ENCODE measurements at regions not wholly inside any gene's neighbourhood (a gene's known extent, or its start where the extent isn't known, plus 50 kb on each side); places are given as distances from the start of the nearest gene placed in this dataset.
"Not testable (repeated sequence)": the region's sequence is repeated elsewhere in the genome, so short reads cannot be mapped to it uniquely, and the experiment has no call there.

DNA sequence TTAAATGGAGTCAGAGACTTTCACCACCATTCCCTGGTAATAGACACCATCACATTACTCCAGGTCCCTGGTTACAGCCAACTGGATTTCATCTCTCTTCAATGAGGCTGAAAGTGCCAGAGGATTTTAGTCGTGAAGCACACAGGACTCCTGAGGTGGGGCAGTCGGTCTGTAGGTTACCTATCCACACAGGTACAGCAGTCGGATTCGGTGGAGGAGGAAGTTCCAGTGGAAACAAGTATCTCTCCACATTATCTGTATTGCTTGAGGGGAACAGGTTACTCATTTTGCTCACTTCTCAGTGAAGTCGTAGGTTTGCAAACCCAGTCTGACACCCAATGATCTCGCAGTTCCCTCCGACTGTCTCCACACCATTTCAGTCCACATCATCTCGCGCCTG lies 82.3 kb upstream of the TMEM45B start:
- no peak for DNase-seq

DNA sequence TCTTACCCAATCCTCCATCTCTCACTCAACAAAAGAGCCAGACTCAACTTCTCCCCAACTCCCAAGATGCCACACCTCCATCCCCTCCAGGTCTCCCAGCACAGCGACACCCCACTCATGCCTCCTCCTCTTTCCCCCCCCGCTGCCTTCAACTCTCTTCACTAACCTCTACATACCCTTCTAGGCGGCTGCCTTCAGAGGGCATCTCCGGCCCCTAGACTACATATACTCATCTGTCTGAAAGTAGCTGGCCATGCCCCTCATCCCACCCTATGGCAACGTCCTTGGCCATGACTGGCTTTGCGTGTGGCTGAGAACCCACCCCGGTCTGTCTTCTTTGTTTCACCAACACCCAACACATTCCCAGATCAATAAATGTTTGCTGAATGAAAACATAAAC lies 81.7 kb upstream of the TMEM45B start:
- DNase-seq: no peak

DNA sequence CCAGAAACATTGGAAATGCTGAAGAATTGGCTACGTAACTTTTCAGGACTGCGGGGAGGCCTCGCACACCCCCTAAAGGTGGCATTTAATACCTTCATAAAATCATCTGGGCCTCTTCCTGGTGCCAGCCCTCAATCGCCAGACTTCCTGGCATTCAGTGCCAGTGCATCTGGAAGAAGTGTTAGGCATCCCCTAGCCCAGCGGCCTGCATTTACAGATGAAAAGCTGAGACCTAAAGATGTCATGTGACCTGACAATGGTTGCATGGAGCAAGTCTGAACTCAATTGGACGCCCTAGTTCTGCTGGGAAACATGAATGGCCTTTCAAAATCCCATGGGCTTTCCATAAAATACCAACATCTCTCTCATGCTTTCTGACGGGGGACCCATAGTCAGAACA lies 81.0 kb upstream of the TMEM45B start:
- no peak for DNase-seq

DNA sequence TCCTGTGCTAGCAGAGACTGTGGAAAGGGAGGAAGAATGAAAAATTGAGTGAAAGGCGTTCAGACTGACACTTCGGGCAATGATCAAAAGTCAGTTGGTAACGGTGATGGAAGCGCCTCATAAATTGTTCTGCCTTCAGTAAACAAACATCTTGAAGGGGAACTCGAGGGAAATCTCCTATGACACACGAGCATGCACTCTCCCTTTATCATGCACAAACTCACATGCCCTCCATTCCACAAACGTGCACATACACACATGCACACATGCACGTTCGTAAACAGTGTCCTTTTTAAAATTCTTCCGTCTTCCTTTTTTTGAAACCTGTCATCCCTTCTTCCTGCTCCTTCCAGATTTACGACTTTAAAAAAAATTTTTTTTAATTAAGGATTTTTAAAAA lies 77.8 kb upstream of the TMEM45B start:
- DNase-seq: no peak

DNA sequence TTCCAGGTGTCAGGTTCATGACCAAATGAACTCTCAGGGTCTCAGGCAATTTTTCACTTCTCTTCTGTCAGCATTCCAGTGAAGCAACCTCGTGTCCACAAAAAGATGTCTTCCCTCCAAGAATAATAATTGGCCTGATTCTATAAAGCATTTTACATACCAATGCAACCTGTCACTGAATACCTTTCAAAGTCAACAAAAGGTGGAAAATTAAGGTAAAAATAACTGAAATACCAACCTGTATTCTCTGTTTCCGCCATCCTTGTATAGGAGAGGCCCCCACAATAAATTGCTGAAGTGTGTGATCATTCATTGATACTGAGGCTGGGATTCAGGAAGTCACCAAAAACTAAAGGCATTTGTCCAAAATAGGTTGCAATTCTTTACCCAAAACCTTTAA lies 77.4 kb upstream of the TMEM45B start:
- no peak for DNase-seq

DNA sequence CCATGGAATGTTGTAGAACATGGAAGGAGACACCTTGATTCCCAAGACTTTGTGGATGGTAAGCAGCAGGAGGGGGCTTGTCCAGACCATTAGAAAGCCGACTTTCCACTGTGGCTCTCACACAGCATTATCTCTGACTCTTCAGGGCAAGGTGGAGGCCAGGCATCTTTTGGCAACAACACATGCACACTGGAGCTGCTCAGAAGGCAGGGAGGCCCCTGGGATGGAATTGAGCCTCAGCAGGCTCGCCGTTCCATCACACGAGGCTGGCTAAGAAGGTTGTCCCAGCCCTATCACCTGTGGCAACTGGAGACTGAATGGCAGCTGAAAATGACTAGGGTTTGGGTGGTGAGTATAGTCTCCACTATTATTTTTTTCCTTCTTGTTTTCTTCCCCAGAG lies 76.3 kb upstream of the TMEM45B start:
- DNase-seq: no peak

DNA sequence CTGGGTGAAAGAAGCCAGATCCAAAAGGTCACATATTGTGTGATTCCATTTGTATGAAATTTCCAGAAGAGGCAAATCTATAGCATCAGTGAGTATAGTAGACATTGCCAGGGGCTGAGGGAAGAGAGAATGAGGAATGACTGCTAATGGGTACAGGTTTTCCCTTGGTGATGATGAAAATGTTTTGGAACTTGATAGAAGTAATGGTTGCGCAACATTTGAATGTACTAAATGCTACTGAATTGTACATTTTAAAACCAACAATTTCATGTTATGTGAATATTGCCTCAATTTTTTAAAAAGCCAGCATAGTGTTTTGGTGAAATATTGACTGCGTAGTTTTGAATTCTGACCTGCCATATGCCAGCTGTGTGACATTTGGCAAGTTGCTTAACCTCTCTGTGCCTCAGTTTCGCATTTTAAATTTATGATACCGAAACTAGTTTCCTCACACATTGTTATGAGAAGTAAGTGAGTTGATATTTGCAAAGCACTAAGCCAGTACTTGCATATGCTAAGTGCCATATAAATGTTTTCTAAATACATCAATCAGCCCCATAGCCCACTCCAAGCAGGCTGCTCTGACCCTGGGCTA lies 75.4 kb upstream of the TMEM45B start:
- no peak for DNase-seq

DNA sequence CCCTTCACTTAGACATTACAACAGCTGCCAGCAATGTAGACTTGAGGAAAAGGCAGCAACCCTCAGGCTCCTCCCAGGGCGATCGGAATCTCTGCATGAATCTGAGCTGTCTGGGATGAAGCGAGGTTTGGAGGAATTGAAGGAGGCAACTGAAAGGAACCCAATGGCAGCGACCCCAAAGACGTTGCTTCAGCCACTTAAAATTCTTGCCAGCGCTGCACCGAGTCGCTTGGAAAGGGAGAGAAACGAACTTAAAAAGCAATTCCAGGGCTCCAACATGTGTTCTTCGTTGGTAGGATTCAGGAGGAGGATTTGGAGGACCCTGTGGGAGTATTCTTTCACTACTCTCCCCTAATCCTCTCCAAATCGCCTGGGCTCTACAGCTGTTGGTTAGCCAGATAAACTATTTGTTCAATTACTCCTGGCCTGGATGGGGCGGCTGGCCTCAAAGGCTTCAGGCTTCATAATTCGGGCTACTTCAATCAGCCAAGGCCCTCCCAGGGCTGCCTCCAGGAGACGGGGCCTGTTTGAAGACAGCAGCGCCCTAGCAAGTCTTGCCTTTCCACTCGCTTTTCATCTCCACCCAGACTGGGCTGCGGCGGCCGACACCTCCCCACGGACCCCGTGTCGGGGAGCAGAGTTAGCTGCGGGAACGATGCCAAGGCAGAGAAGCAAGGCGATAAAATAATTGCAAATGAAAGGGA lies 72.4 kb upstream of the TMEM45B start:
- DNase-seq: no peak

DNA sequence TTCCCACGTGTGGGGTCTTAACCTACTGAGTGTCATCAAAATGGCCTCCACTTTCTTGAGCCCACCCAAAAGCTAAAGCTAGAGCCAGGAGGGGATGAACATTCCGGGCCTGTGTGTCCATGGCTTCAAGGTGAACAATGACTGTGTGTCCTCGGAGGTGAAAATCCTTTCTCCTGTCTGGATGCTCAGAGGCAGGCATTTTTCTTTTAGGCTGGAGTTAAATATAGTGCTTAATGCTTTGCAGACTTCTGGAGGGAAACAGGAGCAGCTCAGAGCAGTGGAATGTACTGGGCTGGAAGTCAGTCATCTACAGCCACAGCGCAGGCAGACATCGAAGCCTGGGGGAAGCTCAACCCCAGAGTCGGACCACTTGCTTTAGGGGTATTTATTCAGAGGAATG lies 68.6 kb upstream of the TMEM45B start:
- DNase-seq: no peak

DNA sequence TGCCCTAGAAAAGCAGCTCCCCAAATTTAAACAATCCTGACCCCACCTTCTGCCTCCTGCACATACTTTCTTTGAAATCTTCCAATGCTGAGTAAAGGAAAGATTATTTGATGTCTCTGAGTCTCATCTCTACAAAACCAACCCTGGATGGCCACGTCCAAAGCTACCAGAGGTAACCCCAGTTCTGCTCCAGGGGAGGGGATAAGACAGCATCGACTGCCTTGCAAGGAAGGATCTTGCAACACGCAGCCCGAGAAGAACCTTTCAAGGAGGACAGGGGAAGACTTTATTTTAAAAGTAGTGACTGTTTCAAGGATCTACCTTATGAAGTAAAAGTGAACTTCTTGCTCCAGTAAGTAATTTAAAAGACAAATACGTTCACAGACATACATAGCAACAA lies 66.5 kb upstream of the TMEM45B start:
- DNase-seq: no peak

DNA sequence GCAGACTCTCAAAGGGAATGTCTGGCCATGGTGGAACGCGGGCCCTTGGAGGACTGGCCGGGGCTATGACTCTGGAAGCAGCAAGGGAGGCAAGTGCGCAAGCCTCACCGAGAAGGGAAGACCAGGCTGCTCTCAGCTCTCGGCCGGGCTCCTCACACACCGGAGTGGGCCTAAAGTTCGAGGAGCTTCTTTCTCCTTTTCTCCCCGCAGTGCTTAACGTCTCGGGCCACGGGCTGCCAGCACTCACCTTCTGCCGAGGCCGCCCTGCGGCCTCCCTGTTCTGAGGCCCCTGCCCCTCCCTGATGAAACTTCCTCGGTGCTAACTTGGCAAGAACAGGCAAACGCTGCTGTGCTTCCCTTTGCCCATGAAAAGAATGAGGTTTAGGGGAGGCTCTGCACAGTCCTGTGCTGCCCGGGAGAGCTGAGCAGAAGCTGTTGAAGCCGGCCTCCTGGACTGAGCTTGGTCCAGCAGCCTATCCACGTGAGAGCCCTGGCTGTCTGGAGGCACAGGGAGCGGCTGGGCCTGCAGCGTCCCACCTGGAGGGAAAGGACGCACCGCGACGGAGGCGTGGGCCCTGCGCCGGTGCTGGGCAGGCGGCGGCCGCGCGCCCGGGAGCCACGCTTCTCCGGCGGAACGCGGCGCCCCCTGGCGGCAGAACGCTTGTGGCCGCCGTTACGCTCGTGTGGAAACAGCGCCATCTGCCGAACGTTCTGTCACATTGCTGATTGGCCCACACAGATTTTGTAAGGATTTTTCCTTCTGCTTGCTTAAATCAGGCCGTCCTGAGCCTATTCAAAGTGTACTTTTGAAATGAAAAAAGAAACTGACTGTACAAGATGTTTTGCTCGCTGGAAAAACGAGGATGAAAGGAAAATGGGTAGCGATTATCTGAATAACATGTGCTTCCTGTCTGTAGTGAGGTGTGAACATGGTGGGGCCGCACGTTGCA lies 65.0 kb upstream of the TMEM45B start:
- no peak for DNase-seq

DNA sequence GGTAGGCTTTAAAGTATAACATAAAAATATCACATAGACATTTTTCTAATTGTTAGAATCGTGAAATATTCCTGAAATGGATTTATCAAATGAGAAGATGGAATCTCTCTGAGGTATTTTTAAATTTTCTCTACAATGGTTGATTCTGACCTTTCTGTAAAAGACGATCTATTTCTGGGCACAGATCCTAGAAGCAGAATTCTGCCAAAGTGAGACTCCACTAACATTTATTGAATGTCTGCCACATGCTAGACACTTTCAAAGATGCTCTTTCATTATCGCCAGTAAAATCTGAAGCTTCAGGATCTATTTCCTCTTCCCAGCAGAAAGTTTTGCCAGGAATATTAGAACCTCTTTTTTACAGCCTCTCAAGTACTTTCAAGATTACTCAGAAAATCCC lies 64.1 kb upstream of the TMEM45B start:
- no peak for DNase-seq

DNA sequence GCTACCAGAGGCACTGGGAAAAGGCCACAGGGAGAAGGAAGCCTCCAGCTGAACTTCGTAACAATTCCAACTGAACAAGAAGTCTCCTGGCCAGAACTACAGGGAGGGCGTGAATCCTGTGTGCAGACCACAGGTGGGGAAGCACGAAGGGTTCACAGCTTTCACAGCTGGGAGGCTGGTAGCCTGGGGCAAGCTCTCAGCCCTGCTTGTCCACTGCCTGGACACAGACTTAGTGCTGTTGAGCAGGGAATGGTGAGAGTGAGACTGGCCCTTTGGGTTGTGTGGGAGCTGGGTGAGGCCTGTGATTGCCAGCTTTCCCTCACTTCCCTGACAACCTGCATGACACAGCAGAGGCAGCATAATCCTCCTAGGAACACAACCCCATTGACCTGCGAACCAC lies 52.1 kb upstream of the TMEM45B start:
- DNase-seq: not testable (repeated sequence)

DNA sequence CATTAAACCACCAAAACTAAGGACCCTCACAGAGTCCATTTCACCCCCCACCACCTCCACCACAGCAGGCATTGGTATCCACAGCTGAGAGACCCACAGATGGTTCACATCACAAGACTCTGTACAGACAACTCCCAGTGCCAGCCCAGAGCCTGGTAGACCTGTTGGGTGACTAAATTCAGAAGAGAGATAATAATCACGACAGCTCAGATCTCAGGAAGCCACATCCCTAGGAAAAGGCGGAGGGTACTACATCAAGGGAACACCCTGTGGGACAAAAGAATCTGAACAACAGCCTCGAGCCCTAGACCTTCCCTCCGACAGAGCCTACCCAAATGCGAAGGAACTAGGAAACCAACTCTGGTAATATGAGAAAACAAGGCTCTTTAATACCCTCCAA lies 51.4 kb upstream of the TMEM45B start:
- not testable (repeated sequence) for DNase-seq

Measured in SIG-M5 (cell line).